ENCODE measurements at regions not wholly inside any gene's neighbourhood (a gene's known extent, or its start where the extent isn't known, plus 50 kb on each side); places are given as distances from the start of the nearest gene placed in this dataset.

DNA sequence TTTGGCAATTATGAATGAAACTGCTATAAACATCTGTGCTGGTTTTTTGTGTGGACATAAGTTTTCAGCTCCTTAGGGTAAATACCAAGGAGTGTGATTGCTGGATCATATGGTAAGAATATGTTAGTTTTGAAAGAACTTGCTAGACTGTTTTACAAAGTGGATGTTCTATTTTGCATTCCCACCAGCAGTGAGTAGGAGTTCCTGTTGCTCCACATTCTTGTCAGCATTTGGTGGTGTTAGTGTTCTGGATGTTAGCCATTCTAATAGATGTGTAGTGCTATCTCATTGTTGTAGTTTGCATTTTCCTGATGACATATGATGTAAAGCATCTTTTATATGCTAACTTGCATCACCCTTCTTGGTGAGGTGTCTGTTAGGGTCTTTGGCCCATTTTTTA is 304.6 kb downstream of the NUP35 start:
- H3K4me3 ChIP-seq (ENCODE audit: low read depth, low read length, poor library complexity, severe bottlenecking) = no peak overlapping the region
- H3K9me3 ChIP-seq (ENCODE audit: low read length) = no peaks in the 10 kb centered on the region; the same call in 1 of the 2 replicates
- H3K4me2 ChIP-seq (ENCODE audit: low read length) = no peak overlapping the region
- H3K79me2 ChIP-seq (ENCODE audit: insufficient read depth, low read length) = no peaks in the 10 kb centered on the region
- H3K9me2 ChIP-seq (ENCODE audit: low read depth, low read length) = no peaks in the 10 kb centered on the region
- no peaks in the 10 kb centered on the region for H3K27me3 ChIP-seq (ENCODE audit: insufficient read depth, low read length)
- no peaks in the 10 kb centered on the region for H4K20me1 ChIP-seq (ENCODE audit: insufficient read depth, low read length)
- TF ChIP-seq EZH2 (IDR thresholded peaks at IDR 0.05; ENCODE audit: borderline replicate concordance, low read length) = no peak
- TF ChIP-seq, protein P1, sequence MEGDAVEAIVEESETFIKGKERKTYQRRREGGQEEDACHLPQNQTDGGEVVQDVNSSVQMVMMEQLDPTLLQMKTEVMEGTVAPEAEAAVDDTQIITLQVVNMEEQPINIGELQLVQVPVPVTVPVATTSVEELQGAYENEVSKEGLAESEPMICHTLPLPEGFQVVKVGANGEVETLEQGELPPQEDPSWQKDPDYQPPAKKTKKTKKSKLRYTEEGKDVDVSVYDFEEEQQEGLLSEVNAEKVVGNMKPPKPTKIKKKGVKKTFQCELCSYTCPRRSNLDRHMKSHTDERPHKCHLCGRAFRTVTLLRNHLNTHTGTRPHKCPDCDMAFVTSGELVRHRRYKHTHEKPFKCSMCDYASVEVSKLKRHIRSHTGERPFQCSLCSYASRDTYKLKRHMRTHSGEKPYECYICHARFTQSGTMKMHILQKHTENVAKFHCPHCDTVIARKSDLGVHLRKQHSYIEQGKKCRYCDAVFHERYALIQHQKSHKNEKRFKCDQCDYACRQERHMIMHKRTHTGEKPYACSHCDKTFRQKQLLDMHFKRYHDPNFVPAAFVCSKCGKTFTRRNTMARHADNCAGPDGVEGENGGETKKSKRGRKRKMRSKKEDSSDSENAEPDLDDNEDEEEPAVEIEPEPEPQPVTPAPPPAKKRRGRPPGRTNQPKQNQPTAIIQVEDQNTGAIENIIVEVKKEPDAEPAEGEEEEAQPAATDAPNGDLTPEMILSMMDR (IDR thresholded peaks at IDR 0.05; ENCODE audit: low read length) = no peak
- no peaks in the 10 kb centered on the region for H3K4me1 ChIP-seq (ENCODE audit: insufficient read depth, low read length, severe bottlenecking)
- H3K27ac ChIP-seq (ENCODE audit: low read depth, low read length, poor library complexity, severe bottlenecking) = no peak overlapping the region
- H3F3A ChIP-seq (ENCODE audit: insufficient read depth, low read length) = no peaks in the 10 kb centered on the region
- H3K9ac ChIP-seq (ENCODE audit: low read length) = no peak overlapping the region
- H3K36me3 ChIP-seq (ENCODE audit: insufficient read depth, low read length) = no peaks in the 10 kb centered on the region
- H2AFZ ChIP-seq (ENCODE audit: low read length) = no peak overlapping the region

DNA sequence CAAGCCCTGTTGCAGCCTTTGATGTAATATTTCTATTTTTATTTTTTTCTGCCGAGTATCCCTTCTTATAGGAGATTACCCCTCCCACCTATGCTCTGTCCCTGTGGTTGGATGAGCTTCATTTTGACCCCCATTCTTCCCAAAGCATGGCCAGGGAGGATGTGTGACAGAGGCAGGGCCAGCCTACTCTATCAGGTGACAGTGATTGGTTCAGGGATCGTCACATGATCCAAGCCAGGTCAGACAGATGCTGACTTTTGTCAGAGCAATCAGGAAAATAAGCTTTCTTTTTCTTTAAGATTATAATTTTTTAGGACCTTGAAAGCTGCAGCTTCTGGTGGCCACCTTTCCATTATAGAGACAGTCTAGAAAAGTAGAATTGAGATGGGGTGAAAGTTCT is 314.3 kb downstream of the NUP35 start:
- Histone ChIP-seq H3K4me3 (ENCODE audit: low read depth, low read length, poor library complexity, severe bottlenecking) (no peak overlapping the region), H2AFZ (ENCODE audit: low read length) (no peak overlapping the region), H3K9me2 (ENCODE audit: low read depth, low read length) (no peaks in the 10 kb centered on the region), H3K9me3 (ENCODE audit: low read length) (no peaks in the 10 kb centered on the region), H3K4me1 (ENCODE audit: insufficient read depth, low read length, severe bottlenecking) (no peaks in the 10 kb centered on the region), H3K27ac (ENCODE audit: low read depth, low read length, poor library complexity, severe bottlenecking) (no peak overlapping the region), H3K4me2 (ENCODE audit: low read length) (no peak overlapping the region), H4K20me1 (ENCODE audit: insufficient read depth, low read length) (no peaks in the 10 kb centered on the region), H3K36me3 (ENCODE audit: insufficient read depth, low read length) (no peaks in the 10 kb centered on the region), H3K9ac (ENCODE audit: low read length) (no peak overlapping the region), H3F3A (ENCODE audit: insufficient read depth, low read length) (no peaks in the 10 kb centered on the region), H3K27me3 (ENCODE audit: insufficient read depth, low read length) (no peaks in the 10 kb centered on the region), H3K79me2 (ENCODE audit: insufficient read depth, low read length) (no peaks in the 10 kb centered on the region)
- TF ChIP-seq, protein P1 (IDR thresholded peaks at IDR 0.05; ENCODE audit: low read length) = no peak

DNA sequence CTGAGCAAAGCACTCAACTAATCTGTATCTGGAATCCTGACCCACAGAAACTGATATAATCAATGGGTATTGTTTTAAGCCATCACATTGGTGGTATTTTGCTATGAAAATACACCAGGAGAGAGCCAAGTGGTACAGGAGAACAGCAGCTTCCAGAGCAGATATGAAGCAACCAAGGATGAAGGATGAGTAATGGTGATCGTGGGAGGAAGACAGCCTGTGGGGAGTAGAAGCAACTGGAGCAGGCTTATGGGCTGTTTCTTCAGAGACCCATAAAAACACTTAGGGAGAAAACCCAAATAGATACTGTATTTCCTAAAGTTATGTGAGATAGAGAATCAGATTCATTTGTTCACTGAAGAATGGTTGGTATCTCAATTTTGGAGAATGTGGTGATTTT is 330.8 kb downstream of the NUP35 start:
- Histone ChIP-seq H3F3A (ENCODE audit: insufficient read depth, low read length) (no peaks in the 10 kb centered on the region), H3K9me2 (ENCODE audit: low read depth, low read length) (no peaks in the 10 kb centered on the region), H3K4me2 (ENCODE audit: low read length) (no peak overlapping the region), H3K27me3 (ENCODE audit: insufficient read depth, low read length) (no peaks in the 10 kb centered on the region), H3K27ac (ENCODE audit: low read depth, low read length, poor library complexity, severe bottlenecking) (no peak overlapping the region), H3K79me2 (ENCODE audit: insufficient read depth, low read length) (no peaks in the 10 kb centered on the region), H3K36me3 (ENCODE audit: insufficient read depth, low read length) (no peaks in the 10 kb centered on the region), H3K4me1 (ENCODE audit: insufficient read depth, low read length, severe bottlenecking) (peaks cover 8% of the 10 kb centered on the region), H3K4me3 (ENCODE audit: low read depth, low read length, poor library complexity, severe bottlenecking) (no peak overlapping the region), H4K20me1 (ENCODE audit: insufficient read depth, low read length) (no peaks in the 10 kb centered on the region), H3K9ac (ENCODE audit: low read length) (no peak overlapping the region), H3K9me3 (ENCODE audit: low read length) (no peaks in the 10 kb centered on the region), H2AFZ (ENCODE audit: low read length) (no peak overlapping the region)
- no peak for TF ChIP-seq EZH2 (IDR thresholded peaks at IDR 0.05; ENCODE audit: borderline replicate concordance, low read length)
- TF ChIP-seq, protein P1 (IDR thresholded peaks at IDR 0.05; ENCODE audit: low read length) = no peak

Data from OCI-LY1 (cell line).